HCT116 (cell line): ENCODE measurements at regions not wholly inside any gene's neighbourhood (a gene's known extent, or its start where the extent isn't known, plus 50 kb on each side); places are given as distances from the start of the nearest gene placed in this dataset.

Source experiments
- ATAC-seq: fragments of 200-7000 bp; cut with Tn5 transposase; 2 replicates; pipeline ENCODE4 v1.9.1; 2020; ENCODE audit warnings: mild to moderate bottlenecking, moderate library complexity
- BruUV-seq: library from RNA; stranded (reverse); fragments of 400-500 nt; replicated peaks from 2 replicates; lab custom pipeline; 2021; lab: Mats Ljungman, UMichigan
- CTCF ChIA-PET: fragments of 300-600 bp; sonication (Branson Sonifier 250); formaldehyde crosslinking; loops from one replicate; lab custom pipeline; 2021; ENCODE audit warnings: antibody characterized with exemption; lab: Charles Lee
- POLR2A ChIA-PET: fragments of 300-600, 350-600 bp; sonication (Branson Sonifier 250); formaldehyde crosslinking; loops from one replicate; lab custom pipeline; 2021; ENCODE audit warnings: antibody characterized with exemption; lab: Charles Lee
- RAD21 ChIA-PET, 2 experiments: fragments of 300-600 bp; sonication (Branson Sonifier 250); formaldehyde crosslinking; loops; one replicate each; lab custom pipeline; 2023; ENCODE audit warnings: low total read pairs in 2 of 2; ENCODE audit not compliant: uncharacterized antibody in 2 of 2, unreplicated experiment in 2 of 2, low non-redundant PET in 1 of 2; lab: Charles Lee
- DNase-seq: peaks from one replicate; pipeline ENCODE4 v3.0.0-alpha.2; 2010; ENCODE audit warnings: low read depth, low spot score
- H2AFZ ChIP-seq: fragments of 200-600 bp; shearing (Covaris generic), sonication (generic); 2 replicates; pipeline ENCODE4 v1.6.1; 2017; ENCODE audit warnings: low read depth, mixed run types, mixed read lengths, antibody characterized with exemption, low read length; ENCODE audit not compliant: poor library complexity, severe bottlenecking
- H3K27ac ChIP-seq: 2 replicates; pipeline ENCODE4 v1.5.1; 2012; ENCODE audit warnings: low read depth, low read length
- H3K27me3 ChIP-seq: fragments of 200-600 bp; sonication (generic); 2 replicates; pipeline ENCODE4 v1.6.1; 2016; ENCODE audit warnings: mixed run types, low read length, mixed read lengths; ENCODE audit not compliant: insufficient read depth
- H3K36me3 ChIP-seq, 2 experiments: fragments of 200-500 bp in 1 of 2; fragments of 200-600 bp in 1 of 2; sonication (Bioruptor generic) in 1 of 2; sonication (generic) in 1 of 2; 2 replicates each; pipeline versions ENCODE4 v1.5.1 to v1.6.1; 2014 to 2016; ENCODE audit warnings: low read length in 2 of 2, inconsistent platforms in 1 of 2, mixed read lengths in 1 of 2, mixed run types in 1 of 2; ENCODE audit not compliant: insufficient read depth in 2 of 2, control insufficient read depth in 1 of 2
- H3K4me1 ChIP-seq, 2 experiments: fragments of 200-600 bp in 1 of 2; sonication (generic) in 1 of 2; 2 replicates each; pipeline versions ENCODE4 v1.5.1 to v1.6.1; 2012 to 2017; ENCODE audit warnings: low read length in 2 of 2, inconsistent platforms in 1 of 2, mild to moderate bottlenecking in 1 of 2, mixed read lengths in 1 of 2, mixed run types in 1 of 2, moderate library complexity in 1 of 2; ENCODE audit not compliant: insufficient read depth in 2 of 2, control insufficient read depth in 1 of 2
- H3K4me2 ChIP-seq: fragments of 200-600 bp; sonication (generic); 2 replicates; pipeline ENCODE4 v1.6.1; 2017; ENCODE audit warnings: mixed run types, low read length, mixed read lengths
- H3K4me3 ChIP-seq, 2 experiments: fragments of 200-600 bp in 1 of 2; sonication (generic) in 1 of 2; replicated peaks in 1 of 2; 2 replicates each; pipeline ENCODE4 v1.5.1; 2011 to 2016; ENCODE audit warnings: low read length in 2 of 2, control low read depth in 1 of 2, low read depth in 1 of 2, mild to moderate bottlenecking in 1 of 2, mixed read lengths in 1 of 2, mixed run types in 1 of 2
- H3K79me2 ChIP-seq: fragments of 200-600 bp; sonication (generic); 2 replicates; pipeline ENCODE4 v1.6.1; 2017; ENCODE audit warnings: mild to moderate bottlenecking, mixed run types, low read length, moderate library complexity, mixed read lengths; ENCODE audit not compliant: insufficient read depth
- H3K9ac ChIP-seq: fragments of 200-600 bp; sonication (generic); 2 replicates; pipeline ENCODE4 v1.6.1; 2016; ENCODE audit warnings: low read length, mixed read lengths
- H3K9me2 ChIP-seq: fragments of 200-600 bp; sonication (generic), shearing (Covaris generic); 2 replicates; pipeline ENCODE4 v1.6.1; 2017; ENCODE audit warnings: mixed run types, mild to moderate bottlenecking, moderate library complexity; ENCODE audit not compliant: insufficient read depth
- H3K9me3 ChIP-seq, 2 experiments: fragments of 200-500 bp in 1 of 2; fragments of 200-600 bp in 1 of 2; sonication (Bioruptor generic) in 1 of 2; sonication (generic) in 1 of 2; 2 replicates each; pipeline ENCODE4 v1.6.1; 2014 to 2017; ENCODE audit warnings: low read length in 2 of 2, mixed read lengths in 2 of 2, inconsistent platforms in 1 of 2, low read depth in 1 of 2, mild to moderate bottlenecking in 1 of 2, mixed run types in 1 of 2, moderate library complexity in 1 of 2; ENCODE audit not compliant: control insufficient read depth in 1 of 2, insufficient read depth in 1 of 2
- H4K20me1 ChIP-seq: fragments of 200-600 bp; sonication (generic), shearing (Covaris generic); 2 replicates; pipeline ENCODE4 v1.6.1; 2017; ENCODE audit warnings: mixed run types, mild to moderate bottlenecking, moderate library complexity; ENCODE audit not compliant: insufficient read depth
- CTCF ChIP-seq, 3 experiments: fragments of 200-600 bp in 1 of 3; sonication (generic) in 1 of 3; IDR thresholded peaks in 2 of 3; conservative IDR thresholded peaks in 1 of 3; 2 replicates each; pipeline ENCODE4 v1.5.1; 2012 to 2017; ENCODE audit warnings: low read depth in 2 of 3, low read length in 2 of 3, antibody characterized with exemption in 1 of 3, borderline replicate concordance in 1 of 3, control low read depth in 1 of 3, mild to moderate bottlenecking in 1 of 3, mixed read lengths in 1 of 3, mixed run types in 1 of 3, moderate library complexity in 1 of 3; ENCODE audit not compliant: insufficient read depth in 1 of 3
- EGR1 ChIP-seq: IDR thresholded peaks from 2 replicates; pipeline ENCODE4 v1.6.1; 2012; ENCODE audit warnings: low read depth
- ELF1 ChIP-seq: IDR thresholded peaks from 2 replicates; pipeline ENCODE4 v1.6.1; 2012; ENCODE audit warnings: low read depth, borderline replicate concordance
- EZH2 ChIP-seq: fragments of 200-600 bp; sonication (generic); IDR thresholded peaks from 2 replicates; pipeline ENCODE4 v1.6.1; 2017; ENCODE audit warnings: antibody characterized with exemption, mixed run types
- EZH2phosphoT487 ChIP-seq: fragments of 200-600 bp; IDR thresholded peaks from 2 replicates; pipeline ENCODE4 v1.6.1; 2018; ENCODE audit warnings: antibody characterized with exemption, borderline replicate concordance
- FOSL1 ChIP-seq: IDR thresholded peaks from 2 replicates; pipeline ENCODE4 v1.6.1; 2012; ENCODE audit warnings: low read depth
- JUND ChIP-seq: IDR thresholded peaks from 2 replicates; pipeline ENCODE4 v1.6.1; 2012
- MAX ChIP-seq: IDR thresholded peaks from 2 replicates; pipeline ENCODE4 v1.6.1; 2012
- POLR2A ChIP-seq: IDR thresholded peaks from 2 replicates; pipeline ENCODE4 v1.7.0; 2011; ENCODE audit warnings: borderline replicate concordance; ENCODE audit not compliant: insufficient read depth, insufficient read length; ENCODE audit errors: extremely low read depth
- POLR2AphosphoS5 ChIP-seq: IDR thresholded peaks from 2 replicates; pipeline ENCODE4 v1.6.1; 2011; ENCODE audit warnings: mild to moderate bottlenecking, low read depth, low read length, moderate library complexity
- RAD21 ChIP-seq: IDR thresholded peaks from 2 replicates; pipeline ENCODE4 v1.6.1; 2012; ENCODE audit warnings: low read depth, mild to moderate bottlenecking
- SIN3A ChIP-seq: IDR thresholded peaks from 2 replicates; pipeline ENCODE4 v1.6.1; 2012; ENCODE audit warnings: low read depth
- SP1 ChIP-seq: IDR thresholded peaks from 2 replicates; pipeline ENCODE4 v1.6.1; 2012; ENCODE audit warnings: low read depth
- SRF ChIP-seq: IDR thresholded peaks from 2 replicates; pipeline ENCODE4 v1.6.1; 2012; ENCODE audit warnings: low read depth
- TCF7L2 ChIP-seq: IDR thresholded peaks from 2 replicates; pipeline ENCODE4 v1.7.0; 2011; ENCODE audit warnings: borderline replicate concordance, inconsistent platforms; ENCODE audit not compliant: insufficient read depth, insufficient read length; ENCODE audit errors: extremely low read depth
- ZFX ChIP-seq: fragments of 450-650 bp; IDR thresholded peaks from 2 replicates; pipeline ENCODE4 v1.6.1; 2017
- ZNF274 ChIP-seq: fragments of 200-500 bp; sonication (Bioruptor generic); IDR thresholded peaks from 2 replicates; pipeline ENCODE4 v1.6.1; 2014; ENCODE audit warnings: mild to moderate bottlenecking, low read depth, low read length, inconsistent platforms
- intact Hi-C: fragments of 100-400 bp; cut with micrococcal nuclease; formaldehyde crosslinking; loops from 2 replicates; pipeline ENCODE4 v1.10.0; 2022
- TF ChIP-seq, protein P1 (sequence below): IDR thresholded peaks from 2 replicates; pipeline ENCODE4 v1.6.1; 2012; ENCODE audit warnings: low read depth

DNA sequence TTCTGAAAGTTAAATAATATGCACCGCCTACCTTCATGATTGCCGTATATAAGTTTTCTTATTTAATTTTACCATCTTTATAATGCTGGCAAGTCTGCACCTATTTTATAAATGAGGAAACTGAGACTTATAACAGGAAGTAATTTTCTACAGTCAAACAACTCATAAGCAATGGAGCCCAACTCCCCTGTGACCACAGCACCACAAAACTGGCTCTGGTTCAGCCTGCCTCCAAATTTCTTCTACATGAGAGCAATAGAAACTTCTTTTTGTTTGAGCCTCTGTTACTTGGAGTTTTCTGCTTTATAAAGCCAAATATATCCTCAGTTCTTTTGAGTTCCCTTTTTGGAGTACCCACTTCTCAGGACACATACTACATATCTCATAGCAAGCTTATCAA is 131.1 kb upstream of the HSF2 start:
- ATAC-seq (no peak), DNase-seq (no peak)
- Histone ChIP-seq H3K9me3 (no peaks in the 10 kb centered on the region), H3K27me3 (no peaks in the 10 kb centered on the region), H3K4me2 (no peak overlapping the region), H2AFZ (no peak overlapping the region), H3K36me3 (no peaks in the 10 kb centered on the region), H3K9ac (no peak overlapping the region), H3K79me2 (no peaks in the 10 kb centered on the region), H3K9me2 (no peaks in the 10 kb centered on the region), H4K20me1 (no peaks in the 10 kb centered on the region), H3K27ac (no peak overlapping the region), H3K4me1 (no peaks in the 10 kb centered on the region), H3K4me3 (no peak overlapping the region)
- CTCF ChIA-PET: no interaction called here
- no TSS peak for BruUV-seq
- POLR2A ChIA-PET: no interaction called here
- intact Hi-C loops: no loop called here
- RAD21 ChIA-PET: no interaction called here
- TF ChIP-seq JUND (no peak), SIN3A (no peak), ELF1 (no peak), ZNF274 (no peak), POLR2A (no peak)

GRCh38 chr6:122276637-122277036 is 122.8 kb upstream of the HSF2 start:
- DNase-seq: no peak
- TF ChIP-seq TCF7L2 (no peak), RAD21 (no peak), EGR1 (no peak), SRF (no peak), CTCF (IDR thresholded peaks at IDR 0.05 in 2 of 3, conservative IDR thresholded peaks at IDR 0.05 in 1 of 3; ENCODE audit: borderline replicate concordance in 1 of 3, insufficient read depth in 1 of 3, low read depth in 2 of 3, low read length in 2 of 3) (no peak), FOSL1 (no peak), SP1 (no peak), EZH2phosphoT487 (no peak), POLR2AphosphoS5 (no peak), MAX (no peak), ELF1 (no peak), EZH2 (no peak), JUND (no peak), POLR2A (no peak), ZFX (no peak)
- TF ChIP-seq, protein P1, sequence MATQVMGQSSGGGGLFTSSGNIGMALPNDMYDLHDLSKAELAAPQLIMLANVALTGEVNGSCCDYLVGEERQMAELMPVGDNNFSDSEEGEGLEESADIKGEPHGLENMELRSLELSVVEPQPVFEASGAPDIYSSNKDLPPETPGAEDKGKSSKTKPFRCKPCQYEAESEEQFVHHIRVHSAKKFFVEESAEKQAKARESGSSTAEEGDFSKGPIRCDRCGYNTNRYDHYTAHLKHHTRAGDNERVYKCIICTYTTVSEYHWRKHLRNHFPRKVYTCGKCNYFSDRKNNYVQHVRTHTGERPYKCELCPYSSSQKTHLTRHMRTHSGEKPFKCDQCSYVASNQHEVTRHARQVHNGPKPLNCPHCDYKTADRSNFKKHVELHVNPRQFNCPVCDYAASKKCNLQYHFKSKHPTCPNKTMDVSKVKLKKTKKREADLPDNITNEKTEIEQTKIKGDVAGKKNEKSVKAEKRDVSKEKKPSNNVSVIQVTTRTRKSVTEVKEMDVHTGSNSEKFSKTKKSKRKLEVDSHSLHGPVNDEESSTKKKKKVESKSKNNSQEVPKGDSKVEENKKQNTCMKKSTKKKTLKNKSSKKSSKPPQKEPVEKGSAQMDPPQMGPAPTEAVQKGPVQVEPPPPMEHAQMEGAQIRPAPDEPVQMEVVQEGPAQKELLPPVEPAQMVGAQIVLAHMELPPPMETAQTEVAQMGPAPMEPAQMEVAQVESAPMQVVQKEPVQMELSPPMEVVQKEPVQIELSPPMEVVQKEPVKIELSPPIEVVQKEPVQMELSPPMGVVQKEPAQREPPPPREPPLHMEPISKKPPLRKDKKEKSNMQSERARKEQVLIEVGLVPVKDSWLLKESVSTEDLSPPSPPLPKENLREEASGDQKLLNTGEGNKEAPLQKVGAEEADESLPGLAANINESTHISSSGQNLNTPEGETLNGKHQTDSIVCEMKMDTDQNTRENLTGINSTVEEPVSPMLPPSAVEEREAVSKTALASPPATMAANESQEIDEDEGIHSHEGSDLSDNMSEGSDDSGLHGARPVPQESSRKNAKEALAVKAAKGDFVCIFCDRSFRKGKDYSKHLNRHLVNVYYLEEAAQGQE: no peak

More at GRCh38 chr6:122276637-122277036, 122.8 kb upstream of the HSF2 start:
- Histone ChIP-seq H3K9ac (no peak overlapping the region), H3K79me2 (no peaks in the 10 kb centered on the region), H3K4me1 (no peaks in the 10 kb centered on the region), H3K9me3 (no peaks in the 10 kb centered on the region), H2AFZ (no peak overlapping the region), H3K36me3 (no peaks in the 10 kb centered on the region), H3K4me2 (no peak overlapping the region), H3K27me3 (no peaks in the 10 kb centered on the region), H3K9me2 (no peaks in the 10 kb centered on the region), H3K4me3 (no peak overlapping the region), H4K20me1 (no peaks in the 10 kb centered on the region), H3K27ac (no peak overlapping the region)
- ChIA-PET RAD21 (no interaction called here), CTCF (no interaction called here), POLR2A (no interaction called here)
- intact Hi-C loops: no loop called here
- no peak for ATAC-seq
- BruUV-seq: no TSS peak
